HFFc6 (cell line): ENCODE measurements at regions not wholly inside any gene's neighbourhood (a gene's known extent, or its start where the extent isn't known, plus 50 kb on each side); places are given as distances from the start of the nearest gene placed in this dataset.
A peak's percentile ranks its signal among the peaks of the same experiment; 100 is the strongest.

Experiments used
- DNase-seq: peaks from one replicate; pipeline ENCODE4 v3.0.0-alpha.2; 2018
- H3K27ac Mint-ChIP-seq: 2 replicates; pipeline ENCODE4 v1.8.0; 2020; ENCODE audit warnings: mild to moderate bottlenecking, mixed read lengths
- H3K27me3 Mint-ChIP-seq: 2 replicates; pipeline ENCODE4 v1.8.0; 2021; ENCODE audit warnings: mild to moderate bottlenecking, moderate library complexity, mixed read lengths; ENCODE audit not compliant: insufficient read depth
- H3K36me3 Mint-ChIP-seq: 2 replicates; pipeline ENCODE4 v1.8.0; 2021; ENCODE audit warnings: low read depth, mixed read lengths
- H3K4me1 Mint-ChIP-seq: 2 replicates; pipeline ENCODE4 v1.8.0; 2020; ENCODE audit warnings: low read depth, mixed read lengths
- H3K4me3 Mint-ChIP-seq: 2 replicates; pipeline ENCODE4 v1.8.0; 2020; ENCODE audit warnings: mild to moderate bottlenecking, moderate library complexity, mixed read lengths
- H3K9me3 Mint-ChIP-seq: 2 replicates; pipeline ENCODE4 v1.8.0; 2020; ENCODE audit warnings: mild to moderate bottlenecking, mixed read lengths
- TF ChIP-seq, protein P1 (sequence below): fragments of 200-600 bp; sonication (generic); IDR thresholded peaks from 2 replicates; pipeline ENCODE4 v1.5.0; 2021; ENCODE audit warnings: antibody characterized with exemption, mild to moderate bottlenecking

DNA sequence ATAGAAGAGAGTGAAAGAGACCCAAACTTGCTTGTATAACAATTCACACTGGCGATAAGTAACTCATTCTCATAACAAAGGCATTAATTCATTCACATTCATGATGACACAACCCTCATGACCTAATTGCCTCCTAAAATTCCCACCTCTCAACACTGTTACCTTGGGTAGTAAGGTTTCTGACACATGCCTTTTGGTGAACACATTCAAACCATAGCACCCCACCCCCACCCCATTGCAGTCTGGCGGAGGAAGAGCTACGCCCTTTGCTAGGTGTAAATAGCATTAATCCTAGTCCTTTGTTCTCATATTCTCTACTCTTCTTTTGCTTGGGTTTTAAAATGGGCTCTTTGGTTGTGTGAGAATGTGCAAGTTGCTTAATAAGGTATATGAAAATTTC lies 361.5 kb downstream of the DSEL start:
- Mint-ChIP-seq H3K36me3 (no peaks in the 10 kb centered on the region), H3K4me1 (no peaks in the 10 kb centered on the region), H3K27me3 (no peaks in the 10 kb centered on the region), H3K4me3 (no peak overlapping the region), H3K27ac (no peak overlapping the region), H3K9me3 (no peaks in the 10 kb centered on the region)
- no peak for DNase-seq
- TF ChIP-seq, protein P1, sequence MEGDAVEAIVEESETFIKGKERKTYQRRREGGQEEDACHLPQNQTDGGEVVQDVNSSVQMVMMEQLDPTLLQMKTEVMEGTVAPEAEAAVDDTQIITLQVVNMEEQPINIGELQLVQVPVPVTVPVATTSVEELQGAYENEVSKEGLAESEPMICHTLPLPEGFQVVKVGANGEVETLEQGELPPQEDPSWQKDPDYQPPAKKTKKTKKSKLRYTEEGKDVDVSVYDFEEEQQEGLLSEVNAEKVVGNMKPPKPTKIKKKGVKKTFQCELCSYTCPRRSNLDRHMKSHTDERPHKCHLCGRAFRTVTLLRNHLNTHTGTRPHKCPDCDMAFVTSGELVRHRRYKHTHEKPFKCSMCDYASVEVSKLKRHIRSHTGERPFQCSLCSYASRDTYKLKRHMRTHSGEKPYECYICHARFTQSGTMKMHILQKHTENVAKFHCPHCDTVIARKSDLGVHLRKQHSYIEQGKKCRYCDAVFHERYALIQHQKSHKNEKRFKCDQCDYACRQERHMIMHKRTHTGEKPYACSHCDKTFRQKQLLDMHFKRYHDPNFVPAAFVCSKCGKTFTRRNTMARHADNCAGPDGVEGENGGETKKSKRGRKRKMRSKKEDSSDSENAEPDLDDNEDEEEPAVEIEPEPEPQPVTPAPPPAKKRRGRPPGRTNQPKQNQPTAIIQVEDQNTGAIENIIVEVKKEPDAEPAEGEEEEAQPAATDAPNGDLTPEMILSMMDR, result no peak

DNA sequence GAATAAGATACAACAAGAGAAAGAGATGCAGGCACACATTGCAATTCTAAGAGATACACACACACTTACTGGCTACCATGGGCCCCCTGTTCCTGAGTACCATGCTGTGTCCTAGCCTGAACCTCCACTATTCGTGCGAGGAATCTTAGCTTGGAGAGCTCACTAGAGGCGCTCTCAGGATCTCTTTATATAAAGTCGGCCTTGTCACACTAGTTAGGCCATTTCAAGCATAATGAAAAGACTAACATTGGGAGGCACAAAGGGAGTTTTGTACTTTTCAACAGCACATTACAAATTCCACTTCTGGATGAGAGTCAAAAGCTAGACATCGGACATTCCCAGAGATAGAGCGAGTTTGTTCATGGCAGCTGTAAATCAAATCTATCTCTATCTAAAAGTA lies 365.2 kb downstream of the DSEL start:
- Mint-ChIP-seq H3K4me1 (no peaks in the 10 kb centered on the region), H3K27me3 (no peaks in the 10 kb centered on the region), H3K27ac (no peak overlapping the region), H3K36me3 (no peaks in the 10 kb centered on the region), H3K9me3 (no peaks in the 10 kb centered on the region), H3K4me3 (no peak overlapping the region)
- TF ChIP-seq, protein P1, result no peak
- DNase-seq, result no peak

DNA sequence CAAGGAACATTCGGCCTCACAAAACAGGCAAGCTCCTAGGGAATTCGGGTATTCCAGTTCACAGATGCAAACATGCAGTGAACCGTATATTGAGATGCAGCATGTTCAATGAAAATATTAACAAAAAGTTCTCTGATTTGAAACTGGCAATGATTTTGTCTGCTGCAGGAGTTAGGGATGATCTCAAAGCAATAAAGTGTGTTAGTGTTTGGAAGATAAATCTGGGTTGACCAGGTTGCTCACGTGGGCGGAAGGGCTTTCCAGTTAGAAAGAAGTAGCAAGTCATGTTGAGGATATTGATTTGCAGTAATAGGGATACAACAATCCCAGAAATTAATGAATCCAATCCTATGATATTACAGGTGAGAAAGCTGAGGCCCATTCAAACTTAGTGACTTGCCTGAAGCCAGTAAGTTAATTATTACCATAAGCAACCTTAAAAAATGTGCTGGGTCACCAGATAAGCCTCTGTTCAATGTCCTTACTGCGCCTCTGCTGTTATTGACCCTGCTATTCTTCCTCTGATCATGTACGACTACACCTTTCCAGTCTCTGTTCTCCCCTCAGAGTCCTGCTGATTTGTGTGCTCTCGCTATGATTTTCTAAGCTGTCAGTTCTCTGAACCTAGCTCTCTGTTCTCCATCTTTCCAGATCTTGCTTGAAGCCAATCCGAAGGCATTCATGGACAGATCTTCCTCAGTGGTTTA lies 370.8 kb downstream of the DSEL start:
- H3K9me3 Mint-ChIP-seq, result no peaks in the 10 kb centered on the region
- TF ChIP-seq, protein P1, result no peak
- no peaks in the 10 kb centered on the region for H3K36me3 Mint-ChIP-seq
- DNase-seq, result no peak
- peak overlapping the region; percentile 33; the same call in 1 of the 2 replicates for H3K4me3 Mint-ChIP-seq
- H3K4me1 Mint-ChIP-seq, result no peaks in the 10 kb centered on the region
- H3K27me3 Mint-ChIP-seq, result no peaks in the 10 kb centered on the region
- H3K27ac Mint-ChIP-seq, result no peak overlapping the region

DNA sequence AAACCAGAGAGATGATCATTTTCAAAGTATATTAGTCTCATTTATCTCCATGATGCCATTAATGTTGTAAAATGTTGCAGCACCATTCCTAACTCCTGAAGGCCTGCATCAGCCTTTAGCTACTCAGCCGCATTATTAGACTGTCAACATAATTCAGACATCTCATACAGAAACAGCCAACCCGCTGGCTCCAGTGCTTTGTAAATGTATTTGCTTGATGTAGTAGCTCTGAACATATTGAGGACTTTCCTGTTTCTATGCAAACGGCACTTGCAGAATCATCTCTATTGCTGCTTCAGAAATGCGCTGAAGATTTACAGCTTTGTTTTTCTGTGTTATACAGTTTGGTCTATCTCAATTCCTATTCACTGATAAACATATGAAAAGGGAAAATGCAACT lies 372.2 kb downstream of the DSEL start:
- Mint-ChIP-seq H3K9me3 (no peaks in the 10 kb centered on the region), H3K4me3 (no peak overlapping the region), H3K27ac (no peak overlapping the region), H3K27me3 (no peaks in the 10 kb centered on the region), H3K4me1 (no peaks in the 10 kb centered on the region), H3K36me3 (no peaks in the 10 kb centered on the region)
- TF ChIP-seq, protein P1, result no peak
- no peak for DNase-seq

DNA sequence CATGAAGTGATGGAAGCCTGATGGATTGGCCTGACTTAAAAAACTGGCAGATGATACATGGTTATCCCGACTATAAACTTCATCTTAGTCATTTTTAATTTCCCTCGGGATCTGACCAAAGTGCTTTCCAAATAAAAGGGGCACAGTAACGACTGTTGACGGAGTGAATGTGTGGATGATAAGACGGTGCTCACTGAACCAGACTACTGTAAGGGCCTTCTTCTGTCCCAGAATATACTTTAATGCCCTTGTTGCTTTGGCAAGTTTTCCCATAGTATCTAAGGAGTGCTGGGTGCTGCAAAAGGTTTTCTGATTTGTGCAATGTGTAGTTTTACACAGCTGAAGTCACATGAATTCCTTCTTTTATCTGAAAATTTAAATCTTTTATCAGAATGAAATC lies 373.5 kb downstream of the DSEL start:
- TF ChIP-seq, protein P1, result no peak
- H3K4me1 Mint-ChIP-seq, result no peaks in the 10 kb centered on the region
- no peak overlapping the region for H3K4me3 Mint-ChIP-seq

More for the DNA sequence above, 373.5 kb downstream of the DSEL start:
- no peak overlapping the region for H3K27ac Mint-ChIP-seq
- H3K27me3 Mint-ChIP-seq, result no peaks in the 10 kb centered on the region
- DNase-seq, result no peak
- no peaks in the 10 kb centered on the region for H3K9me3 Mint-ChIP-seq
- H3K36me3 Mint-ChIP-seq, result no peaks in the 10 kb centered on the region
